Stimulated activated naive CD4-positive, alpha-beta T cell treated with Interleukin-2 at 50 U/mL for 16 hours (primary cell): ENCODE measurements at regions not wholly inside any gene's neighbourhood (a gene's known extent, or its start where the extent isn't known, plus 50 kb on each side); places are given as distances from the start of the nearest gene placed in this dataset.

Source experiments
- DNase-seq: peaks from one replicate; lab custom pipeline; 2025; lab: John Stamatoyannopoulos, UW

- no peak for DNase-seq
Observed at GRCh38 chr21:41653243-41653953, 113.5 kb downstream of the RIPK4 start.

DNA sequence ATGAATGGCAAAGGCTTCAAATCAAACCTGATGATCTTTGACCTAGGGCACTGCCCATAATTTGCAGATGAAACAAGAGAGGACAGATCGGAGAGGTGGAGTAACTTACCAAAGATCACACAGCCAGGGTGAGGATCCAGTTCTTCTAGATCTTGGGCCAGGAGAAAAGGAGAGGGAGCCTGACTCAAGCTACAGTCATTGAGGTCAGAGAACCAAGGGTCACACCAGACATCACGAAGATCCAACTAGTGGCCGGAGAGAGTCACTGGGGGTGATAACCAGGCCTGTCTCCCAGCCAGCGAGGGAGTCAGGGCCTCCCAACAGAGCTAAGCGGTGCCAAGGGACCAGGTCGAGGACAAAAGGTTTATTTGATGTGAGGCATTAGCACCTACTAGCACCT is 115.0 kb downstream of the RIPK4 start:
- no peak for DNase-seq

GRCh38 chr21:41651406-41651805 is 115.4 kb downstream of the RIPK4 start:
- no peak for DNase-seq

GRCh38 chr21:41650526-41651145 is 116.2 kb downstream of the RIPK4 start:
- DNase-seq = no peak

GRCh38 chr21:41648591-41649031 is 118.2 kb downstream of the RIPK4 start:
- DNase-seq = no peak

DNA sequence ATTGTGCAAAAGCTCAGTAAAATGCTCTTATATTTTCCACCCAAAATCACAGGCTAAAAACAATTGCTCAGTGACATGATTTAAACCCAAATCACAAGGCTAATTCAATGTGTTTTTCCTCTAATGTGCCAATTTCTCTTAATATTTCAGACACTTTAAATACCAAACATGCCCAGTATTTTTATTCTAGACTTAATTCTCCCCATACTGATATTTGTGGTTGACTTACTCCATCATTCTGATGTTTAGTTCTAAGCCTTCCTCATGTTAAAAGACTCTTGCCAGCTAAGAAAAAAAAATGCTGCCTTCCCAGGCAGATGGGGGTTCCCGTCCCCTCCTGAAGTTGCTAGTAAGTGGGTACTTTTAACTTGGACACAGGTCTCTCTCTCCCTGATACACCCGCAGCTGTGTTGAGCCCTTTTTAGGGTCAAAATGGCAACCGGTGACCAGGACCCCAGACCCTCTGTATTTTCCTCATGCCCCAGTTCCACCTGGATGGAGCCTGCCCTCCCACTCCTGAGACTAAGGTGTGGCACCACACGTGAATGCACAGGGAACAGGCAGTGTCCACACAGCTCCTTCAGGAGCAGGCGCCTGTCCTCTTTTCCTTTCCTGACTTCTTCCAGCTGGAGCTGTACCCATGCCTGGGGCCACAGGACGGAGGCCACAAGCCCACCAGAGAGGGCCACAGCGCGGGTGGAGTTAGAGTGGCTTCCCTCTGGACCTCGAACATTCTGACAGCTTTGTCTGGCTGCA is 118.9 kb downstream of the RIPK4 start:
- no peak for DNase-seq

- no peak for DNase-seq
Observed at GRCh38 chr21:41643246-41643966, 123.4 kb downstream of the RIPK4 start.

DNA sequence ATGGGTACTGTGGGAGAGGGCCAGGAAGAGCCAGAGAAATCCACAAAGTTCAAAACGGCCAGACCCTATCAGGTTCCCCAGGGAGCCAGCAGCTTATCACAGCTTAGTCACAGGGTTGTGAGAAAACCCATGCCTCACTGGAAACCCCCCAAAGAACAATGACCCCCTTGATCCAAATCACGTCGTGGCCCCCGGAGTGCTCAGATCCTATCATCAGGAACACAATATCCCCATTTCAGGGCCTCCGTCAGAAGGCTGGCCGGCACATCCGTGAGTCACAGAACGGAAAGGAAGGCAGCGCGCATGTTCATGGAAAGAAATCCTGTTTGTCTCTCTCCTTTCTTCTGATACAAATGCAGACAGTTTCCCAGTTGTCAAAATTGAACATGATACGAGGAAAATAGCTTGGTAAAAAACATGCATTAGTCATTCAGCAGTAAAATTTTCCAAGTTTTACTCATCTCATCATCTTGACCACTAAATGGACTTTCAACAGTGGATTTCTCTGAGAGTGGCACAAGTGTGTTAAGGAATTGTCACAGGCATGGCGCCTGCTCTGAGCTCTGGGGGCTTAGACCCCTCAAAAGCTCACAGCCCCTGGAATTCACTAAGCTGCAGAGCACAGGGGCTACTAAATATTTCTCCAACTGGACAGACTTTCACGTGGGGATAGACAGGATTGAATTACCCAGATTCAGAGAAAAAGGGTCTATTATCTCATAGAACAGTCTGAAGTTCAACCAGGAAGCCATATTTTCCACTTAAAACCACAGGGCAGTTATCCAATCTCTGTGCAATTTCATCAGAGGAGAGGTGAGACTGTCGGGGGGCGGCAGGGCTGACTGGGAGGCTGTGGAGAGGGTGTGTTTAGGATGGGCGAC is 124.8 kb downstream of the RIPK4 start:
- no peak for DNase-seq

DNA sequence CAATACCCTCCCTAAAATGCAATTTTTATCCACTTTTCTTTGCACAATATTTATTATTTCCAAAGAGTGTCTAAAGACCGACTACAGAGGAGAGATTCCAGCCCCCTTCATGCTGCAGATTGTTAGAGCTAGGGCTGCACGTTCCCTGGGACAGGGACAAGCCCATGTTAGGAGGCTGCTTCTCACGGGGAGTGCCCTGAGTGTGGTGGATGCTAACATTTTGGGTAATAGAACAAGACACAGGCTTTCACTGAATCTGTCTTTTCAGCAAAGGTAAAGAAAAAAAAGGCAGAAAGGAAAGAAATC is 125.4 kb downstream of the RIPK4 start:
- no peak for DNase-seq

DNA sequence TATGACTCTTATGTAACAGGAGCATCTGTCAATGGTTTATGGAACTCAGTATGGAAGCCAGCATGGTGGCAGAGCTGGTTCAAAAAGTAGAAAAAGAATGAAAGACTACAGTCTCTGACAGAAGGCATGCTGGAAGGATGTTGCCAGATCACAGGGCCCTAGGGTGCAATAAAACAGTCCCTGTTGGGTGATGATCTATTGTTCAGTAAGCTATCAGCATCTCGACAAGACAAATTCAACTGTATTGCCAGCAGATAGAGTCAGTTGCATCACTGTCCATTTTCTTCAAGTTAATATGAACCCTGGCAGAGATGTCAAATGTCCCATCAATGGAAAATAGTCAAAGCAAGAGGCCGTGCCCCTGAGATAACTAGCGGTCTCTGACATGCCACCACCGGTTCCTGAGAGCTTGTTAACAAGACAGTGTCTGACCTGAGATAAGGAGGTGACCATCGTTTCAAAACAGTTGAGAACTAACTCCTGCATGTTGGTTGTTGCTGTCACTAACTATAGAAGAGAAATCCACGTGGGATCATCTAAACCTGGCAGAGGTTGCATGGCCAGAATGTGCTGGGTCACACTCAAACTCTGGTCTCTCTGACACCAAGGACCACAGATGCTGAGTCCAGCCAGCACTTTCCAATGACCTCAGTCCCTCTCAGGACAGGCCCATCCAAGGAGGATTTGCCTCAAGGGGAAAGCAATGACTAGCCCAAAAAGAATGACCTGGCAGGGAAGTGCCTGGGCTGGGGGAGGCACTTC is 125.9 kb downstream of the RIPK4 start:
- DNase-seq = no peak

- no peak for DNase-seq
Observed at GRCh38 chr21:41639766-41640165, 127.1 kb downstream of the RIPK4 start.

GRCh38 chr21:41639336-41639735 is 127.5 kb downstream of the RIPK4 start:
- DNase-seq = no peak

DNA sequence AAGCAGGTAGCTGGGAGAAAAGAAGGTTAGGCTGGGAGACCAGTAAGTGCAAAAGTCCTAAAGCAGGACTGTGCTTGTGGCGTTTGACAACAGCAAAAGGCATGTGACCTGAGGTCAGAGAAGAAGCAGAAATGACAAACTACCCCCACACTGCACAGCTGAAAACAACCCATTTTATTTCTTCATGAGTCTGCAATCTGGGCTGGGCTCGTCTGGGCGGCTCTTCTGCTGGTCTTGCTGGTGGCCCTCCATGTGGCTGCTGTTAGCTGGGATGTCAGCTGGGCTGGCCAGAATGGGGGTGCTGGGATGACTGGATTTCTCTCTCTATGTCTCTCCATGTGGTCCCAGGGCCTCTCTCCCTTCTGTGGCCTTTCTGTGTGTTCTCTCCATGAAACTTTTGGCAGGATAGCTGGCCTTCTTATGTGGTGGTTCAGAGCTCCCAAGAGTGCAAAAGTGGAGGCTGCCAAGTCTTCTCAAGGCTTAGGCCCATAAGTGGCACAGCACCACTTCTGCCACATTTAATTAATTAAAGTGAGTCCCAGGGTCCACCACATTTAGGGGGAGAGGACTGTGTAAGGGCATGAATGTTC is 128.6 kb downstream of the RIPK4 start:
- no peak for DNase-seq

DNA sequence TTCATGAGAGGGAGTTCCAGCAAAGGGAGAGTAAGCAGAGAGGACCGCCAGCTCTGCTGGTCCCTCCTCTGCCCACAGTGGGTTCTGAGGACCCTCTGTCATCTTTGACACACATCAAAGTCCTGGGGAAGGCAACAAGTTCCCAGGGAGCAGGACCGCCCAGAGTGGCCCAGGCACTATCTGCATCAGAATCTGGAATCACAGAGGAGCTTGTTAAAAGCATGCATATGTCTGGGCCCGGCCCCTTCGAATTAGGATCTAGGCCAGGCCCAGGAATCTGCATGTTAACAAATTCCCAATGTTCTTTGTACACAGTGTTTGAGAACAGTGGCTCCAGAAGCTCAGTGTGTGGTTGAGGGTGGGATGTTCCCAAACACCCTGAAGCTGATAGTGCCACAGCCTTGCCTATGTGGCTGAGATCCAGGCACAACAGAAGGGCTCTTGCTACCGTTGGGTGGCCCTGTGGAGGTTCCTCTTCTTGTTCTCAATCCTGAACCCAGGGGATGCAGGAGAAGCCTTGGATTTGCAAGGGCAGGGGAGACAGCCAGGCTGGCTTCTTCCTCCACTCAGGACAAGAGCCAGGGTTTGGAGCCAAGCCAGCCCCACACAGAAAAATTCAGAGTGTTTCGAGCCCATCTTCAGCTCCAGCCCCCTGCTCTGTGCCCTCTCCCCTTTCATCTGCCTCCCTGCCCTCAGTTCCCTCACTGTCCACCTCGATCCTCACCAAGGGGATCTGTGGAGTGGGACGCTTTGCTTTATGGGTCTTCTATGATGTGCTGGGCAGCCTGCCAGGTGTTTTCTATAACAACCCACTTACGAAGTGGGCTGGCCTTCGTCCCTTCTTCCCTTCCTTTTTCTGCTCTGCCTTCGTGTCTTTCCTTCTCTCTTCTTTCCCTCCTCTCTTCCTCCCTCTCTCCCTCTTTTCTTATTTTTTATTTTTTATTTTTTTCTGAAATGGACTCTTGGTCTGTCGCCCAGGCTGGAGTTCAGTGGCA is 129.0 kb upstream of the TMPRSS2 start:
- no peak for DNase-seq

GRCh38 chr21:41635874-41636273 is 127.9 kb upstream of the TMPRSS2 start:
- DNase-seq = no peak

DNA sequence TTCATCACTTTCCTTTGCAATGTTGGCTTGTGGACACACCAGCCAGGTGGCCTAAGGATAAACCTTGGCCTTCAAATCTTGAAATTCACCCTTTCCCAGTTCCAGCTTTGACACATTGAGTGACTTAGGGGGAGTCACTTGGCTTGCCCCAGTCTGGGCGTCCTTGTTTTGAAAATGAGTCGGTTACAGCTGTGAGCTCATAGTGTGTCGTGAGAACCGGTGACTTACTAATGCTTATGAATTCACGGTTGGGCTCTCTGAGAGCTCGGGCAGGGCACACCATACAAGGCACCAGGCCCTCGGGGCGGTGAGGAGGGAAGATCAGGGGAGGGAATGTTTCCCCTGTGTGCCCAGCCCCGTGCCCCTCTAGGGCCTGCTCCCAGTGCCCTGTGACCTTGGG is 126.9 kb upstream of the TMPRSS2 start:
- DNase-seq = no peak

DNA sequence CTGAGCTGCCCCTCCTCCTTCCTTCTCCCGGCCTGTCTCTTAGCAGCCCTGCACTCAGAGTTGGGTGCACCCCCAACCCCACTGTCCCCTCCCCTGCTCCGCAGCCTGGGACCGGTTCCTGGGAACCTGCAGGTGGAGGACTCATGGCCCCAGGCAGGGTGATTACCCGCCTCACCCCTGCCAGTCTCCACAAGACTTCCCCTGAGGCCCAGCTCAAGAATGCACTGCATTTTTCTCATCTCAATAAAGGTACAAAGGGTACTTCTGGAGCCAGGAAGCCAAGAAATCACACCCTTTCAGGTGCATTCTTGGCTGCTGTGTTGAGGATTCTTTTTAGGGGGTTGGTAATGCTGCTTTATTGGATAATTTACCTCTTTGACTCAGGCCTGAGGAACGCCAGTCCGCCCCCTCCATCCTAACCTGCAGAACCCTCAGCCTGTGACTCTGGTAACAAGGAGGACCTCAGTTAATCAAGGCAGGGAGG is 126.3 kb upstream of the TMPRSS2 start:
- DNase-seq = no peak

DNA sequence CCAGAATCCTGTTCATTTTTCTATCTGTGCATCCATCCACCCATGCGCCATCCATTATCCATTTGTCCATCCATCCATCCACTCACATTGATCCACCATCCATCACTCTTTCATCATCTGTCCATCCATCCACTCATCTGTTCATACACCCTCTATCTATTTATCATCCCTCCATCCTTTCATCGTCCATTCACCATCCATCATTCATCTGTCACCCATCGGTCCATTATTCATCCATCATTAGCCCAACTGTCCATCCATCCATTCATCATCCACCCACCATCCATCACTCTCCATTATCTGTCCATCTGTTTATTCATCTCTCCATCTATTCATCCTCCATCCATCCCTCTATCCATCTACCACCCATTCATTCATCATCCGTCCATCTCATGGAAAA is 125.7 kb upstream of the TMPRSS2 start:
- no peak for DNase-seq
